Urothelium cell line (cell line): ENCODE measurements at regions not wholly inside any gene's neighbourhood (a gene's known extent, or its start where the extent isn't known, plus 50 kb on each side); places are given as distances from the start of the nearest gene placed in this dataset.
"Not testable (repeated sequence)": the region's sequence is repeated elsewhere in the genome, so short reads cannot be mapped to it uniquely, and the experiment has no call there.

Source experiments
- DNase-seq: peaks from one replicate; pipeline ENCODE4 v3.0.0; 2011; ENCODE audit warnings: low spot score, mixed read lengths
- FAIRE-seq: peaks from 2 replicates; lab custom pipeline; 2011; peaks lifted over from hg19 to GRCh38; lab: Jason Lieb, UNC

DNA sequence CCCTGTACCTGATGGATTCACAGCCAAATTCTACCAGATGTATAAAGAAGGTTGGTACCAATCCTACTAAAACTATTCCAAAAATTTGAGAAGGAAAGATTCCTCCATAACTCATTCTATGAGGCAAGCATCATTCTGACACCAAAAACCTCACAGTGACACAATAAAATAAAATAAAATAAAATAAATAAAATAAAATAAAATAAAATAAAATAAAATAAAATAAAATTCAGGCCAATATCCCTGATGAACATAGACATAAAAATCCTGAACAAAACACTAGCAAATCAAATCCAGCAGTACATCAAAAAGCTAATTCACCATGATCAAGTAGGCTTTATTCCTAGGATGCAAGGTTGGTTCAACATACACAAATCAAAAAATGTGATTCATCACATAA is 108.1 kb downstream of the PROX1 start:
- not testable (repeated sequence) for DNase-seq, FAIRE-seq

DNA sequence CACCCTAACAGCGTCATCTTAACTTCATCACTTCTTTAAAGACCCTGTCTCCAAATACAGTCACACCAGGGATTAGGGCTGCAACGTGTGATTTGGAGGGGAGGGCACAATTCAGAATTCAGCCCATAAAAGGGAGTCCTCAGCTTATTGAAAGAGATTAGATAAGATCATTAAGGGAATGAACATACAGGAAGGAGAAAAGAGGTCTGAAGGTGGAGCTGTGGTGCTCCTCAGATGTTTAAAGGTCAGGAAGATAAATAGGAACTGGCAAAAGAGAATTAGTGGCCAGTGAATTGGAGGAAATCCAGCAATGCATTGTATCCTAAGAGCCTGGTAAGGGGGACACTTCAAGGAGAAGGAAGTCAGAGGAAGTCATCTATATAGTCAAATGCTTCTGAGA is 113.5 kb downstream of the PROX1 start:
- no peak for DNase-seq
- no peak for FAIRE-seq

DNA sequence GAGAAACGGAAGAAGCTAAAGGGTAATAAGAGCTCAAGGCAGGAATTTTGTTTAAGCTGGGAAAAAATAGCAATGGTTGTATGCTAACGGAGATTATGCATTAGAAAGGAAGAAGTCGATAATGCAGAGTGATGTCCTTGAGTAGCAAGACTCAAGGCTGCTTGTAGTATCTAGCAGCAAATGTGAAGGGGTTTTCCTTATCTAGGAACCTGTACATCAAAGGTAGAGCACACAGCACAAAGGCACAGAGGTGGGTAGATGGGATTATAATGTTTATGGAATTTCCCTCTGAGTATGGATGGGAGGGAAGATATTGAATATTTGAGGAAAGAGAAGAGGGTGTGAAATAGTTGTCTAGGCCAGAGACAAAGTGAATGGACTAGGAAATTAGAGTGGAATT is 114.1 kb downstream of the PROX1 start:
- FAIRE-seq (no peak), DNase-seq (no peak)

- no peak for FAIRE-seq
Observed at GRCh38 chr1:214102907-214103306, 115.1 kb downstream of the PROX1 start.

GRCh38 chr1:214103778-214104177 is 116.0 kb downstream of the PROX1 start:
- FAIRE-seq (no peak), DNase-seq (no peak)

More at GRCh38 chr1:214102907-214103306, 115.1 kb downstream of the PROX1 start:
- peak; percentile 56 for DNase-seq

GRCh38 chr1:214106375-214106774 is 118.6 kb downstream of the PROX1 start:
- FAIRE-seq = no peak

DNA sequence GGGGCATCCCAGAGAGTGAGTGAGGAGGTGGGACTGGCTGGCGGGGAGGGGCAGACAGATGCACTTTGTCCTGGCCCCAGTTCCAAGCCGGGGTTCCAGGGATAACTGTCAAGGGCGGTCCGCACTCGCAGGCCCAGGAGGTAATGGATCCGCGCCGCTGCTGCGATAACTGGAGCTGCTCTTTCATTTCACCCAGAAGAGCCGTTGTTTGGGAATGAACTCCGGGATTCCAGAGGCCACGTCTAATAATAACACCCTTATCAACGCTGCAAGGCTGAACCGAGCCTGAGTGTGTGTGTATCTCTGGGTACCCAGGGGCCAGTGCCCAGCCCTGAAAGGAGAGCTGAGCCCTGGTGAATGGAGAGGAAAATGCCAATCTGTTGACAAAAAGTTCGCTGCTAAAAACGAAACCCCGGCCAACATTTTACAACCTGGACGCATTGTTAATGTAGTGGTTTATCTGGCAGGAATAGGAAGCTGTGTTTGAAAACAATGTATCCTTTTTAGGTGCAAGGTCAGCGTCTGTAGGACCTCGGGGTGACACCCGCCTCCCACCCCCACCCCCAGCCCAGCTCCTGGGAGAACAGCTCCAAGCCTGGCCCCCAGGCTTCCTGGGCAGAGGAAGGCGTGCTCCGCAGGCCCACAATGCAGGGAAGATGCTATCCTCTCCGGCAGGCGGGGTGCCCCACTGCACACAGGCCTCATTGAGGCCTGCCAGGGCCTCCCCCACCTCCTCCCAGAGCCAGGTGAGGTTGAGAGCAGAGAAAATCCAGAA is 119.7 kb downstream of the PROX1 start:
- FAIRE-seq (no peak), DNase-seq (no peak)

More at GRCh38 chr1:214106375-214106774, 118.6 kb downstream of the PROX1 start:
- DNase-seq = no peak

DNA sequence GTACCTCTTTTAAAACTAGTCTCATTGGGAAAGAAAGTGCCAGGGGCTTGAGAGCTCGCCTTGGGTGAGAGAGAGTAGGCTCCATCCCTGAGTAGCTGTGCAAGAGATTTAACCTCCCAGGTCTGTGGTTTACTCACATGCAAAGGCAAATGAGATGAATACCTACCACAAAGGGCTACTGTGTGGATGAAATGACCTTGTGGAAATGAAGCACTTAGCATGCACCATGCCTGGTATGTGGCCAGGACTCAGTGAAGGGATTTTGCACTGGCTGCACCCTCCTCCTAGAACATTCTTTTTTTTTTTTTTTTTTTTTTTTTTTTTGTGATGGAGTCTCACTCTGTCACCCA is 120.3 kb downstream of the PROX1 start:
- FAIRE-seq = no peak
- DNase-seq = no peak

DNA sequence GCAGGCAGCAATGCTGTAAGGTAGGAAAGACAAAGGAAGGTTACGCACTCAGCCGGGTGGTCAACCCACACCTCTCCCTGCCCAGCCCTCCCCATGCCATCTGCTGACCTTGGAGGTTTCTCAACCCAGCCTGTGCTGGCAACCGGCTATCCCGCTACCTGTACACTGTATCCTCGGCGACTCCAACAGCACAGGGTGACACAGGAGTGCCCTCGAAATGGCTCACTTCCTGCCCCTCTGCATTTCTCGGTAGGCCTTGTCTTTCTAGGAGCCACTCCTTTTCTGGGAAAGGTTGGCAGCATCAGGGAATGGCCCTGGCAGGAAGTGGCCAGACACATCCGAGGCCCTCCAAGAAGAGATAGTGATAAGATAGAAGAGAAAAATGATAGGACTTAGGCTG is 124.0 kb downstream of the PROX1 start:
- FAIRE-seq (no peak), DNase-seq (no peak)

DNA sequence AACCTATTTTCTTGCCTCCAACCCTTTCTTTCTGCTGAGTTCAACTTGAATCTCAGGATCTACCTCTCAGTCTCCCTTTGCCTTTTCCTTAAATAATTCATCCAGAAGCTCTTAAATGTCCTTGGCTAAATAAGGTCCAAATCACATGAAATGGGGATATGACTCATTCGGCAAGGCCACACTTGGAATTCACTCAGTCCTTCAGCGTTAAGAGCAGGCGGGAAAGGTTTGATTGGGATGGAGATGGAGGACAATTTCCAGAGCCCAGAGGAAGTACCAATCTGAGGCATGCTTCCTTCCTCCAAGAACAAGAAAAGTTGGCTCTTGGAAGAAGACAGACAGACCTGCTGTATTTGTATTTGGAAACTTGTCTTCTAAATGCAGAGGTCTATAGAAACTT is 128.5 kb downstream of the PROX1 start:
- no peak for DNase-seq
- FAIRE-seq = no peak

GRCh38 chr1:214117780-214118179 is 130.0 kb downstream of the PROX1 start:
- FAIRE-seq (no peak), DNase-seq (no peak)

- FAIRE-seq (no peak), DNase-seq (no peak)
Observed at GRCh38 chr1:214120191-214120590, 132.4 kb downstream of the PROX1 start.

DNA sequence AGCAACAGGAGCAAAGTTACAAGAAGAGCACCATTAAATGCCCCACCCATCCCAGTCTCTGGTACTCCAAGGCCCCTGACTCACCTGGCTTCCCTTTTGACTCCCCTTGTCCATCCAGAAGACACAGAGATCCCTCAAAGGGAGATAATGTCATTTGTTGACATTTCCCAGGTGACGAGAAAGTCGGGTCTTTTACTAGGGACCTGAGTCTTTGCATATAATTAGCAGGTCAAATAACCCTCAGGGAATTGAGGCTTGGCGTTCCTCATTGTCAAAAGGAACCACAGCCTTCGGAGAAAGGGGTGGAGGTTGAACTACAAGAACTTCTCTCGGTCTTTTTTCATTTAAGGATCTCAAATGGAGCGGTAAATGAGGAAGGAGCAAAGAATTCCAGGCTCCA is 133.2 kb downstream of the PROX1 start:
- FAIRE-seq = no peak

DNA sequence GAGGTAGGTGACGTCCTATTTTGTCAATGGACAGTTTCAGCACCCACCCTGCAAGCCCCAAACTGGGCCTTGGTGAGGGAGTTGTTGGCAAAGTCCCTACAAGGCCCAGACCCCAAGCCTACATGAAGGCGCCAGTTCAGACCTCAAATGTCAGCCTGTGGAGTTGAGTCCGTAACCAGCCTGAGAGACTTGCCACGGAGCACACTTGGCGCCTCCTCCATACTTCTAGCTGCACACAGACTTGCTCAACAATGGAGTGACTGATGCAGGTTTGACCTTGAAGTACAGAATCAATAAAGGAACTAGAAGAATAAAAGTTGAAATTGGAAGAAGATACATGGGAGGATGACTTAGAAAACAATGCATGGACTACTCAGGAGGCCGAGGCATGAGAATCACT is 134.3 kb downstream of the PROX1 start:
- FAIRE-seq (no peak), DNase-seq (no peak)

More for the DNA sequence above, 133.2 kb downstream of the PROX1 start:
- no peak for DNase-seq

GRCh38 chr1:214123061-214123784 is 135.4 kb downstream of the PROX1 start:
- DNase-seq (peak; percentile 77), FAIRE-seq (no peak)

DNA sequence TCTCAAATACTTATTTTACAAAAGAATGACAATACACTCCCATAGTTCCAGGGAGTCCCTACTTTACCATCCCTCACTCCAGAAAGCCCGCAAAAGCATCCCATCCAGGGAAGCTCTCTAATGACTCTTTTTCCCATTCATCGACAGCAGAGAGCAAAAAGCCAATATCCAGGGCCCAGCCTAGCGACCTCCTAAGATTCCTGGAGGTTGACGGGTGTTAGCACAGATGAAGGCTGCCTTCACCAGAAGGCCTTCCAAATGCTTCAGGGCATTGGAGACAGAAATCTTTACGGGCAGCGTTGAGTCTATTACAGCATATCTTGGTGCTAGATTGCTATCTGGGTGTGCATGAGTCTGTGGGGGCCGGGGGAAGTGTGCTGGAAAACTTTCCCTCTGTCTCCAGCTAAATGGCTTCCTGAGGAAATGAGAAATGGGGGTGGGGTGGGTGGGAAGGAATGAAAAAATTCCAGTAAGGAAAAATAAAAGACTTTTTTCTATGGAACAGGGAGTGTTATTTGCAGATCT is 136.6 kb downstream of the PROX1 start:
- no peak for DNase-seq
- no peak for FAIRE-seq

- FAIRE-seq = no peak
- no peak for DNase-seq
Observed at GRCh38 chr1:214124915-214125314, 137.1 kb downstream of the PROX1 start.

- DNase-seq (no peak), FAIRE-seq (no peak)
Observed at GRCh38 chr1:214125819-214126218, 138.0 kb downstream of the PROX1 start.

DNA sequence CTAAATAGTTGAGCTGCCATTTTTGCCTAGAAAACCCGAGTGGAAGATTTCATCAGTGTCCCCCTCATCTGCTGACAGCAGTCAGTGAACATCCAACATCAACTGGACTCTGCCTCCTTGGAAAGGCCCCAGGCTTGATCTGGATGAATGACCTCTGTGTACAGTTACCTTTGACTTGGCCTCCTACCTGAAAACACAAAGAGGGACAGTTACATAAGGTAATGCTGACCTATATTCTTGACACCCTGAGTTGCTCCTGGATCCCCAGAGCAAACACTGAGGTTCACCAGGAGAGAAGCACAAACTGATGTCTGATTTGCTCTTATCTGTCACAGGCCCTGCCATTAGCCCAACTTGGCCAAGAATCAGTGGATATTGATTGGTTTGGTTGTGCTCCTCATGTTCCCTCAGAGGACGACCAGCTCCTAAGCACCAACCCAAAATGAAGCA is 138.9 kb downstream of the PROX1 start:
- DNase-seq (no peak), FAIRE-seq (no peak)

DNA sequence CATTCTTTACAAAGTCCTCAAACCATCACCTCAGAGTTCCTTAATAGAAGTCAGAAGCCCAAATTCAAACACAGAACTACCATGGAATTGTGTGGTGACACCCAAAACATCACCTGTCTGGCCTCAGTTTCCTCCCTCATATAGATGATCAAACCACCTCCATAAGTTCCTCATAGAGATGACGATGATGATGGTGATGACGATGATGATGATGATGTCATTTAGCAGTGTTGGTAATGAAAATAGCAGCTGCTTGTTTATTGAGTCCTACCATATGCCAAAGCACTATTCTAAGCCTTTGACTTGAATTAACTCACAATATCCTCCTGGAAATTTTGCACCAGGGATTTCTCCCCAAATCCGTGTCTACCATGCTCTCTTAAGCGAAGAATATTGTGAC is 139.9 kb downstream of the PROX1 start:
- DNase-seq (no peak), FAIRE-seq (no peak)

DNA sequence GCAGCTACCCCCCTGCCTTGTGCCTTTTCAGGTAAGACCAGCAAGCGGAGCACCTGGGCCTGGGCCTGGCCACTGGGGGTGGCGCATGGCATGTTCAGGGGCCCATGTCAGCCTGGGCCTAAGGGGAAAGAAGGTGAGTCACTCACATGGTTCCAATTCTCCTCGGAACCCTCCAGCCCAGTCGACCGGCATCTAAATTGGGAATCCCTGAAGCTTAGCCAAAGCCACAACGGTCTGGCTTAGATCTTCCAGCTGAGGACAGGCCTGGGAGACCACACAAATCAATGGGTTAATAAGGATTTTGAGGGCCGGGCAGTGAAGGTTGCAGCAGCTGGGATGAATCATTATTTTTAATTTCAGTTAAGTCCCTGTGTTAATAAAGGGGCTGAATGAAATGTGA is 145.1 kb upstream of the SMYD2 start:
- DNase-seq (no peak), FAIRE-seq (no peak)

GRCh38 chr1:214136324-214136919 is 144.5 kb upstream of the SMYD2 start:
- FAIRE-seq = no peak
- DNase-seq = no peak
